HUES64 (cell line): ENCODE measurements at regions not wholly inside any gene's neighbourhood (a gene's known extent, or its start where the extent isn't known, plus 50 kb on each side); places are given as distances from the start of the nearest gene placed in this dataset.

ENCODE experiments used
- H3K27ac ChIP-seq: 2 replicates; pipeline ENCODE4 v1.7.0; 2013; ENCODE audit warnings: low read depth, low read length, inconsistent platforms
- H3K27me3 ChIP-seq: 2 replicates; pipeline ENCODE4 v1.6.1; 2013; ENCODE audit warnings: mild to moderate bottlenecking, low read length; ENCODE audit not compliant: insufficient read depth
- H3K36me3 ChIP-seq: 2 replicates; pipeline ENCODE4 v1.6.1; 2013; ENCODE audit warnings: mild to moderate bottlenecking, low read length; ENCODE audit not compliant: insufficient read depth
- H3K4me1 ChIP-seq: 2 replicates; pipeline ENCODE4 v1.6.1; 2013; ENCODE audit warnings: mild to moderate bottlenecking, low read length, moderate library complexity; ENCODE audit not compliant: insufficient read depth
- H3K4me3 ChIP-seq: 2 replicates; pipeline ENCODE4 v1.5.1; 2013; ENCODE audit warnings: mild to moderate bottlenecking, low read length, moderate library complexity
- H3K9ac ChIP-seq: 2 replicates; pipeline ENCODE4 v1.6.1; 2013; ENCODE audit warnings: mild to moderate bottlenecking, low read depth, low read length
- H3K9me3 ChIP-seq: 2 replicates; pipeline ENCODE4 v1.6.1; 2013; ENCODE audit warnings: low read depth, low read length; ENCODE audit not compliant: insufficient read depth
- WGBS: fragments of 150-250, 120-280 bp; methylation state at CpG from one replicate; pipeline ENCODE4 v1.1.7; 2013; ENCODE audit warnings: missing lambda C conversion rate; 5-methylcytosine and 5-hydroxymethylcytosine counted together

- H3K27me3 ChIP-seq = no peaks in the 10 kb centered on the region
- 93% methylated on average over 2 of the region's 2 CpGs for WGBS
- H3K4me3 ChIP-seq = no peak overlapping the region
- no peaks in the 10 kb centered on the region for H3K9me3 ChIP-seq
- no peak overlapping the region for H3K9ac ChIP-seq
- H3K36me3 ChIP-seq = no peaks in the 10 kb centered on the region
- H3K4me1 ChIP-seq = peaks cover 21% of the 10 kb centered on the region
- no peak overlapping the region for H3K27ac ChIP-seq
Measured at GRCh38 chr5:128682669-128683068, 144.6 kb upstream of the FBN2 start.

- Histone ChIP-seq H3K36me3 (no peaks in the 10 kb centered on the region), H3K27me3 (no peaks in the 10 kb centered on the region), H3K9me3 (no peaks in the 10 kb centered on the region), H3K9ac (no peak overlapping the region), H3K27ac (no peak overlapping the region), H3K4me1 (peaks cover 21% of the 10 kb centered on the region), H3K4me3 (no peak overlapping the region)
- WGBS = no CpG with 5 or more reads among the region's 1 CpG
Measured at GRCh38 chr5:128684961-128685360, 146.9 kb upstream of the FBN2 start.

- no peak overlapping the region for H3K9ac ChIP-seq
- no peak overlapping the region for H3K27ac ChIP-seq
- H3K27me3 ChIP-seq = no peaks in the 10 kb centered on the region
- H3K9me3 ChIP-seq = no peaks in the 10 kb centered on the region
- 100% methylated on average over 1 of the region's 2 CpGs for WGBS
- no peaks in the 10 kb centered on the region for H3K36me3 ChIP-seq
- no peak overlapping the region for H3K4me3 ChIP-seq
- H3K4me1 ChIP-seq = peaks cover 1% of the 10 kb centered on the region; the same call in 1 of the 2 replicates
Measured at GRCh38 chr5:128687930-128688329, 149.9 kb upstream of the FBN2 start.

GRCh38 chr5:128693764-128694163 lies 155.7 kb upstream of the FBN2 start:
- Histone ChIP-seq H3K27me3 (no peaks in the 10 kb centered on the region), H3K4me1 (peaks cover 32% of the 10 kb centered on the region), H3K4me3 (no peak overlapping the region), H3K9ac (no peak overlapping the region), H3K9me3 (no peaks in the 10 kb centered on the region), H3K36me3 (no peaks in the 10 kb centered on the region), H3K27ac (no peak overlapping the region)
- WGBS = 93% methylated on average over 3 of the region's 3 CpGs

- Histone ChIP-seq H3K27me3 (no peaks in the 10 kb centered on the region), H3K9me3 (no peaks in the 10 kb centered on the region), H3K9ac (no peak overlapping the region), H3K27ac (no peak overlapping the region), H3K4me3 (no peak overlapping the region), H3K36me3 (no peaks in the 10 kb centered on the region), H3K4me1 (peaks cover 54% of the 10 kb centered on the region)
- no CpG with 5 or more reads among the region's 1 CpG for WGBS
Measured at GRCh38 chr5:128695791-128696530, 157.9 kb upstream of the FBN2 start.

GRCh38 chr5:128701301-128701700 lies 163.3 kb upstream of the FBN2 start:
- no peaks in the 10 kb centered on the region for H3K36me3 ChIP-seq
- H3K27me3 ChIP-seq = no peaks in the 10 kb centered on the region
- H3K9me3 ChIP-seq = no peaks in the 10 kb centered on the region
- H3K4me1 ChIP-seq = peaks cover 51% of the 10 kb centered on the region
- H3K9ac ChIP-seq = no peak overlapping the region
- no peak overlapping the region for H3K4me3 ChIP-seq
- no peak overlapping the region for H3K27ac ChIP-seq

- Histone ChIP-seq H3K36me3 (no peaks in the 10 kb centered on the region), H3K4me1 (peaks cover 33% of the 10 kb centered on the region), H3K4me3 (no peak overlapping the region), H3K27ac (no peak overlapping the region), H3K9ac (no peak overlapping the region), H3K27me3 (no peaks in the 10 kb centered on the region), H3K9me3 (no peaks in the 10 kb centered on the region)
- WGBS = 93% methylated on average over 1 of the region's 1 CpG
Measured at GRCh38 chr5:128703322-128703721, 165.3 kb upstream of the FBN2 start.

GRCh38 chr5:128706269-128706668 lies 168.2 kb upstream of the FBN2 start:
- Histone ChIP-seq H3K27ac (no peak overlapping the region), H3K4me1 (peaks cover 3% of the 10 kb centered on the region), H3K9ac (no peak overlapping the region), H3K36me3 (no peaks in the 10 kb centered on the region), H3K4me3 (no peak overlapping the region), H3K9me3 (no peaks in the 10 kb centered on the region), H3K27me3 (no peaks in the 10 kb centered on the region)
- WGBS = 90% methylated on average over 1 of the region's 1 CpG

- Histone ChIP-seq H3K4me1 (no peaks in the 10 kb centered on the region), H3K9me3 (no peaks in the 10 kb centered on the region), H3K4me3 (no peak overlapping the region), H3K9ac (no peak overlapping the region), H3K27me3 (no peaks in the 10 kb centered on the region), H3K27ac (no peak overlapping the region), H3K36me3 (no peaks in the 10 kb centered on the region)
- WGBS = 100% methylated on average over 1 of the region's 1 CpG
Measured at GRCh38 chr5:128708841-128709240, 170.8 kb upstream of the FBN2 start.

GRCh38 chr5:128711216-128711615 lies 173.2 kb upstream of the FBN2 start:
- H3K4me3 ChIP-seq = no peak overlapping the region
- no peak overlapping the region for H3K27ac ChIP-seq
- 82% methylated on average over 2 of the region's 2 CpGs for WGBS
- no peaks in the 10 kb centered on the region for H3K4me1 ChIP-seq
- 0 out of 2 replicates have a peak, but pooled peaks cover 3% of the 10 kb centered on the region for H3K9me3 ChIP-seq
- no peak overlapping the region for H3K9ac ChIP-seq
- no peaks in the 10 kb centered on the region for H3K36me3 ChIP-seq
- no peaks in the 10 kb centered on the region for H3K27me3 ChIP-seq

GRCh38 chr5:128714551-128714950 lies 176.5 kb upstream of the FBN2 start:
- Histone ChIP-seq H3K4me1 (no peaks in the 10 kb centered on the region), H3K9me3 (0 out of 2 replicates have a peak, but pooled peaks cover 3% of the 10 kb centered on the region), H3K36me3 (no peaks in the 10 kb centered on the region), H3K9ac (no peak overlapping the region), H3K27ac (no peak overlapping the region), H3K4me3 (no peak overlapping the region), H3K27me3 (no peaks in the 10 kb centered on the region)
- 73% methylated on average over 1 of the region's 1 CpG for WGBS

- H3K9ac ChIP-seq = no peak overlapping the region
- no peaks in the 10 kb centered on the region for H3K4me1 ChIP-seq
- no peaks in the 10 kb centered on the region for H3K27me3 ChIP-seq
- H3K4me3 ChIP-seq = no peak overlapping the region
- 93% methylated on average over 1 of the region's 1 CpG for WGBS
- H3K27ac ChIP-seq = no peak overlapping the region
- no peaks in the 10 kb centered on the region for H3K36me3 ChIP-seq
- H3K9me3 ChIP-seq = no peaks in the 10 kb centered on the region
Measured at GRCh38 chr5:128722551-128722950, 184.5 kb upstream of the FBN2 start.
